Esophagus squamous epithelium (tissue), 5 donors: ENCODE measurements at regions not wholly inside any gene's neighbourhood (a gene's known extent, or its start where the extent isn't known, plus 50 kb on each side); places are given as distances from the start of the nearest gene placed in this dataset.

ENCODE experiments used
- DNase-seq: peaks from one replicate; lab custom pipeline; 2025; lab: John Stamatoyannopoulos, UW
- H3K27ac ChIP-seq, 4 donors: fragments of 200-600 bp; sonication (generic); one replicate each; pipeline ENCODE4 v1.5.1; 2016 to 2019; ENCODE audit warnings: mild to moderate bottlenecking in 1 of 4
- H3K27me3 ChIP-seq, 4 donors: fragments of 200-600 bp; sonication (generic); 1 replicate in 3 of 4; 2 replicates in 1 of 4; pipeline versions ENCODE4 v1.5.1 to v1.6.0; 2017 to 2021; ENCODE audit warnings: antibody characterized with exemption in 1 of 4
- H3K36me3 ChIP-seq, 3 donors: fragments of 200-600 bp; sonication (generic); one replicate each; pipeline ENCODE4 v1.5.1; 2016 to 2019
- H3K4me1 ChIP-seq, 3 donors: fragments of 200-600 bp; sonication (generic); one replicate each; pipeline ENCODE4 v1.5.1; 2017 to 2019
- H3K4me3 ChIP-seq, 4 donors: fragments of 200-600 bp; sonication (generic); 1 replicate in 3 of 4; 2 replicates in 1 of 4; pipeline ENCODE4 v1.5.1; 2016 to 2019; ENCODE audit warnings: mild to moderate bottlenecking in 2 of 4, moderate library complexity in 1 of 4
- H3K9me3 ChIP-seq, 3 donors: fragments of 200-600 bp; sonication (generic); one replicate each; pipeline ENCODE4 v1.5.1; 2016 to 2019
- POLR2A ChIP-seq, 4 donors: fragments of 450-650 bp; IDR thresholded peaks; one replicate each; pipeline ENCODE4 v1.6.1; 2017; ENCODE audit warnings: antibody characterized with exemption in 4 of 4, mild to moderate bottlenecking in 4 of 4, moderate library complexity in 3 of 4
- WGBS, 2 donors: methylation state at CpG; one replicate each; pipeline ENCODE4 v1.1.5; 2018; 5-methylcytosine and 5-hydroxymethylcytosine counted together
- intact Hi-C: fragments of 100-400 bp; cut with DNase I; formaldehyde crosslinking; loops from one replicate; pipeline ENCODE4 v1.15.0; 2022
- TF ChIP-seq, protein P1 (sequence below), 6 experiments: fragments of 450-650 bp in 4 of 6; fragments of 200-600 bp in 2 of 6; sonication (generic) in 2 of 6; IDR thresholded peaks; one replicate each; pipeline ENCODE4 v1.5.1; 2016 to 2019; ENCODE audit warnings: antibody characterized with exemption in 6 of 6, mild to moderate bottlenecking in 4 of 6, moderate library complexity in 4 of 6
- donor health status: DM: yes; HTN: yes; CAD: no.

DNA sequence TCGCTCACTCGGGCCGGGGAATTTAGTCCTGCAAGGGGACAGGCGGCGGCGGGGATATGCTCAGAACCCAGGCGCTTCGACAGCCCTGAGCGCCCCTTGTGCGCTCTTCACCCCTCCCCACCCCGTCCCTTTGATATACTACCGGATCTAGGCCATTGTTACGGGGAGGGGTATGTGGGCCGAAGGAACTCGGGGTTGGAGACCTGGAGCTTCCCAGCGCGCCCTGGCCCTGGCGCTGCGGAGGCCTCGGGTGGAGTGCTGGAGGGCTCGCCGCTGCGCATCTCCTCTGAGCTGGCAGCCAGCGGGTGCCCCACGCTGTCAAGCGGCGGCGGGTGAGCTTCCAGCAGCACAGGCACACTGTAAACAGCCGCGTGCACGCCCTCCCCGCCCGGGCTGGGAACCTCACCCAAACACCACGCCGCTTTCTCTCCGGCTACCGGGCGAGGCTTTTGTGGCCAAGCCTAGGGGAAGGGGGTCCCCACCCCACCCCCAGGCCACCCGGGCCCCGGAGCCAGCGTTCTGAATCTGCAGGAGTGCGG lies 54.5 kb upstream of the BCOR start:
- Histone ChIP-seq H3K9me3 (no peaks in the 10 kb centered on the region), H3K27ac (peak overlapping the region; percentile 61 to 78 (median 64)), H3K36me3 (no peaks in the 10 kb centered on the region), H3K4me1 (peaks cover 8 to 61% (median 38%) of the 10 kb centered on the region in 3 donors), H3K4me3 (peak overlapping the region; percentile 36 to 62 (median 49)), H3K27me3 (peaks cover 0 to 15% (median 0%) of the 10 kb centered on the region in 4 donors)
- intact Hi-C loops = loop anchor here (5.0 kb wide), 1 partner anchor 60 kb away; no protein-coding TSS in a partner anchor
- WGBS, 2 donors = 47% methylated on average over 10 of the region's 42 CpGs; no CpG with 5 or more reads in 1 of the 2 donors
- DNase-seq = no peak
- no peak for TF ChIP-seq POLR2A (IDR thresholded peaks at IDR 0.05)
- TF ChIP-seq, protein P1, sequence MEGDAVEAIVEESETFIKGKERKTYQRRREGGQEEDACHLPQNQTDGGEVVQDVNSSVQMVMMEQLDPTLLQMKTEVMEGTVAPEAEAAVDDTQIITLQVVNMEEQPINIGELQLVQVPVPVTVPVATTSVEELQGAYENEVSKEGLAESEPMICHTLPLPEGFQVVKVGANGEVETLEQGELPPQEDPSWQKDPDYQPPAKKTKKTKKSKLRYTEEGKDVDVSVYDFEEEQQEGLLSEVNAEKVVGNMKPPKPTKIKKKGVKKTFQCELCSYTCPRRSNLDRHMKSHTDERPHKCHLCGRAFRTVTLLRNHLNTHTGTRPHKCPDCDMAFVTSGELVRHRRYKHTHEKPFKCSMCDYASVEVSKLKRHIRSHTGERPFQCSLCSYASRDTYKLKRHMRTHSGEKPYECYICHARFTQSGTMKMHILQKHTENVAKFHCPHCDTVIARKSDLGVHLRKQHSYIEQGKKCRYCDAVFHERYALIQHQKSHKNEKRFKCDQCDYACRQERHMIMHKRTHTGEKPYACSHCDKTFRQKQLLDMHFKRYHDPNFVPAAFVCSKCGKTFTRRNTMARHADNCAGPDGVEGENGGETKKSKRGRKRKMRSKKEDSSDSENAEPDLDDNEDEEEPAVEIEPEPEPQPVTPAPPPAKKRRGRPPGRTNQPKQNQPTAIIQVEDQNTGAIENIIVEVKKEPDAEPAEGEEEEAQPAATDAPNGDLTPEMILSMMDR (IDR thresholded peaks at IDR 0.05) = no peak

DNA sequence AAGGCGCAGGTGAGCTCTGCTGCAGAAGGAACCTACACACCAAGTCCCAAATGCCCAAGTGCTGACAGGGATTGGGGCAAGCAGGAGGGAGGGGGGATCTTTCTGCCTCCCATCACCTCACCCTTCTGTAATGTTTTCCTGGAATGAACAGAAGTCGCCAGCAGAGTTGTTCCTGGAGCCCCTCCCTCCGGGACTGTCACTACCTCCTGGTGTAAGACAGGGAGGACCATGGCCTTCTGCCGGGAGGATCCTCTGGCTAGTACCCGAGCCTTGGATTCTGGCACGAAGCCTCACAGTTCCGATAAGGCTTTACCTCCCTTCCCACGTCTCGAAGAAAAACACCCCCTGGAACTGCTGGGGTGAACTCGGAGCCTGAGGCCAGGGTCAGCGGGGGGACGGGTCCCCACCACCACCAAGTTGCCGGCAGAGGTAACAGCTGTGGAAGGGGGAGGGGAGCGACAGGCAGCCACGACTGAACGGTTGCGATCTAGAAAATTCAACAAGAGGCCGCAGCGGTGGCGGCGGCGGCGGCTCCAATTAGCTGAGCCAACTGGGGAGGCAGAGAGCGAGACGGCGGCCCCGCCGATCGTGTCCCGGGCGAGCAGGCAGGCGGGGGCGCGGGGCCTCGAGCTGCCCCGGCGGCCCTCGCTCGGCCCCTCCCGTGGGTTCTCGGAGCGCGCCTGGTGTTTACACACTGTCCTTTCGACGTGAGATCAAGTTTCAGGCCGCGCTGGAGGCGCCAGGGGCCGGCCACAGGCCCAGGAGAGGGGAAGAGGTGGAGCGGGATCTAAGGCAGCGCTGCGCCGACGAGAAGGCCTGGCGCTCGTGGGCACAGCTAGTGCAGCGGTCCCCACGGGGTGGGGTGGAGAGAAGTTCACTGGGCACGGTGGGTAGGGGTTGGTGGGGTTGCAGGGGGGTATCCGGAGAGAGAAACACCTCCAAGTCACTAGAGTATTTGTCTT lies 53.7 kb upstream of the BCOR start:
- 38 to 92% methylated on average over 2 to 6 of the region's 60 CpGs for WGBS, 2 donors
- no peaks in the 10 kb centered on the region for H3K9me3 ChIP-seq
- no peak for TF ChIP-seq POLR2A (IDR thresholded peaks at IDR 0.05)
- TF ChIP-seq, protein P1 (IDR thresholded peaks at IDR 0.05) = no peak
- no peak overlapping the region for H3K4me3 ChIP-seq
- H3K27ac ChIP-seq = peak overlapping the region in 1 of 4 donors; percentile 78
- H3K27me3 ChIP-seq = peaks cover 0 to 21% (median 0%) of the 10 kb centered on the region in 4 donors
- H3K36me3 ChIP-seq = no peaks in the 10 kb centered on the region
- intact Hi-C loops = loop anchor here (5.0 kb wide), 1 partner anchor 59 kb away; no protein-coding TSS in a partner anchor
- peaks cover 8 to 68% (median 38%) of the 10 kb centered on the region in 3 donors for H3K4me1 ChIP-seq
- no peak for DNase-seq

GRCh38 chrX:40150503-40150902 lies 52.7 kb upstream of the BCOR start:
- no peaks in the 10 kb centered on the region for H3K9me3 ChIP-seq
- DNase-seq = no peak
- H3K36me3 ChIP-seq = no peaks in the 10 kb centered on the region
- H3K4me3 ChIP-seq = no peak overlapping the region
- peaks cover 0 to 18% (median 0%) of the 10 kb centered on the region in 4 donors for H3K27me3 ChIP-seq
- TF ChIP-seq, protein P1 (IDR thresholded peaks at IDR 0.05) = no peak
- TF ChIP-seq POLR2A (IDR thresholded peaks at IDR 0.05) = no peak
- intact Hi-C loops = loop anchor here (5.0 kb wide), 1 partner anchor 58 kb away; no protein-coding TSS in a partner anchor
- peaks cover 8 to 71% (median 48%) of the 10 kb centered on the region in 3 donors for H3K4me1 ChIP-seq
- 43 to 65% methylated on average over 3 of the region's 6 CpGs for WGBS, 2 donors
- no peak overlapping the region for H3K27ac ChIP-seq

DNA sequence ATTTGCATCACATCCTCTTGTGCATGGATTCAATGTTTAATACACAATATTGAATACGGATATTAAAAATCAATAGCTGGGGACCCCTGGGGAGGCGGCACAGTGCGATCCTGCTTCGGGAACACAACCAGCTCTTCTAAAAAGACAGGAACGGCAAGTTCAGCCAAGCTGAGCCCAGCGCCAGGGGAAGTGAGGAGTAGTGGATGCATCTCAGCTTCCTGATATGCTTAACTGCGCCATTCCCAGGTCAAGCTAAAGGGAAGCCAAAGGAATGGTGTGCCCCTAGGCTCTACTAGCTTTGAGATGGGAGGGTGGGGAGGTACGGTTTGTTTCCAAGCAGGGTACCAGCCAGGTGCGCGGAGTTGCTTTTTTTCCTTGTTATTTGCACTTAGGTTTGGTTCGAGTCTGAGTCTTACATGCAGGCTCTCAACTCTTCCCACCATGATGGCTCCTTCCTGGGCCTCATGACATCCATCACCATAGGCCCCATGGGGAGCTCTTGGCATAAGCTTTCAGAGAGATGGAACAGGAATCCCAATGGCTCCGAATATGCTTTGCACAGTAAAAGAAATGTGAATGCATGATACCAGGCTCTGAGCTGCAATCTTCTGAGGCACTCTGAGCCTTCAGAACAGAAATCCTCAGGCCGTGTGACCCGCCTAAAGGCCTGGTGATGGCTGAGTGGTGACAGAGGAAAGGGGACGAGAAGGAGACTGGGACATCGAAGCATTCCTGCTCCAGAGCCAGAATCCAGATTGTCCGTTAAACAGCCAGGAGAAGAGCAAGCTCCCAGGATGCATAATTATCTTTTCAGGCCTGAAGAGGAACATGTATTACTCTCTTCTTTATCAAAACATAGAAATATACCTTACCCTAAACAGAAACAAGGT lies 51.8 kb upstream of the BCOR start:
- WGBS, 2 donors = 50 to 83% methylated on average over 3 to 16 of the region's 17 CpGs
- Histone ChIP-seq H3K4me3 (no peak overlapping the region), H3K27ac (peak overlapping the region in 2 of 4 donors; percentile 25 to 33), H3K9me3 (no peaks in the 10 kb centered on the region), H3K27me3 (peaks cover 0 to 18% (median 0%) of the 10 kb centered on the region in 4 donors), H3K36me3 (no peaks in the 10 kb centered on the region), H3K4me1 (peaks cover 6 to 71% (median 48%) of the 10 kb centered on the region in 3 donors)
- TF ChIP-seq POLR2A (IDR thresholded peaks at IDR 0.05) = no peak
- TF ChIP-seq, protein P1 (IDR thresholded peaks at IDR 0.05) = no peak
- DNase-seq = no peak
- intact Hi-C loops = loop anchor here (5.0 kb wide), 1 partner anchor 57 kb away; no protein-coding TSS in a partner anchor
